ENCODE measurements at regions not wholly inside any gene's neighbourhood (a gene's known extent, or its start where the extent isn't known, plus 50 kb on each side); places are given as distances from the start of the nearest gene placed in this dataset.

- no peaks in the 10 kb centered on the region for H3K36me3 ChIP-seq (ENCODE audit: low read depth)
- ATAC-seq: no peak
- no peak for TF ChIP-seq CTCF (IDR thresholded peaks at IDR 0.05)
- DNase-seq: no peak
- intact Hi-C loops (cut with DNase I, micrococcal nuclease): no loop called here
- no peak overlapping the region for H3K4me3 ChIP-seq
- no peaks in the 10 kb centered on the region for H3K4me1 ChIP-seq (ENCODE audit: low read depth)
- H3K9me3 ChIP-seq: peaks cover 4% of the 10 kb centered on the region
Observed at GRCh38 chr1:109815809-109816174, 52.1 kb upstream of the EPS8L3 start.

GRCh38 chr1:109814993-109815786 is 51.5 kb upstream of the EPS8L3 start:
- no peak for TF ChIP-seq CTCF (IDR thresholded peaks at IDR 0.05)
- peaks cover 4% of the 10 kb centered on the region for H3K9me3 ChIP-seq
- no peaks in the 10 kb centered on the region for H3K4me1 ChIP-seq (ENCODE audit: low read depth)
- no peak overlapping the region for H3K4me3 ChIP-seq
- intact Hi-C loops (cut with DNase I, micrococcal nuclease): no loop called here
- ATAC-seq (no peak), DNase-seq (no peak)
- H3K36me3 ChIP-seq (ENCODE audit: low read depth): no peaks in the 10 kb centered on the region

- H3K4me1 ChIP-seq (ENCODE audit: low read depth): no peaks in the 10 kb centered on the region
- ATAC-seq (no peak), DNase-seq (no peak)
- TF ChIP-seq CTCF (IDR thresholded peaks at IDR 0.05): no peak
- H3K36me3 ChIP-seq (ENCODE audit: low read depth): no peaks in the 10 kb centered on the region
- intact Hi-C loops (cut with DNase I, micrococcal nuclease): no loop called here
- peaks cover 4% of the 10 kb centered on the region for H3K9me3 ChIP-seq
- no peak overlapping the region for H3K4me3 ChIP-seq
Observed at GRCh38 chr1:109814223-109814622, 50.5 kb upstream of the EPS8L3 start.
